NCI-H2227 treated with DMSO at 0.1 percent for 48 hours (cell line): ENCODE measurements at regions not wholly inside any gene's neighbourhood (a gene's known extent, or its start where the extent isn't known, plus 50 kb on each side); places are given as distances from the start of the nearest gene placed in this dataset.

Experiments
- DNase-seq: peaks from one replicate; lab custom pipeline; 2025; lab: John Stamatoyannopoulos, UW

- no peak for DNase-seq
These were observed 58.2 kb downstream of the MEX3B start for GRCh38 chr15:81987628-81988027.

- no peak for DNase-seq
These were observed 62.3 kb downstream of the MEX3B start for GRCh38 chr15:81983497-81983896.

DNA sequence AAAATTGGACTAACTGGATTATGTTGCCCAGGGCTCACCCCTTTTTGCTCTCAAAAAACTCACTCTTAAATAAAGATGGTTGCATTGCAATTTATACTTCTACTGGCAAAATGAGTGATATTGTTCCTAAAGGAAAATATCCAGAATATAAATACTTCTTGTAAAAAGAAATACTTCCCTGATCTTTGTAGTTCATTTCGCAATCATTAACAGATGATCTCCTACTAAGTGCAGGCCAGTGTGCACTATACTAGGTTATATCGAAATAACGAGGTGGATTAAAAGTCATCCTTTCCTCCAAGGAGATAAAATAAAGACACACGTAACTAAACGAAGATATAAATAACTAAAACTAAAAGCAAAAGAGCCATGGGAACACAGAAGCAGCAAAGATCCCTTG, 63.0 kb downstream of the MEX3B start:
- no peak for DNase-seq

DNA sequence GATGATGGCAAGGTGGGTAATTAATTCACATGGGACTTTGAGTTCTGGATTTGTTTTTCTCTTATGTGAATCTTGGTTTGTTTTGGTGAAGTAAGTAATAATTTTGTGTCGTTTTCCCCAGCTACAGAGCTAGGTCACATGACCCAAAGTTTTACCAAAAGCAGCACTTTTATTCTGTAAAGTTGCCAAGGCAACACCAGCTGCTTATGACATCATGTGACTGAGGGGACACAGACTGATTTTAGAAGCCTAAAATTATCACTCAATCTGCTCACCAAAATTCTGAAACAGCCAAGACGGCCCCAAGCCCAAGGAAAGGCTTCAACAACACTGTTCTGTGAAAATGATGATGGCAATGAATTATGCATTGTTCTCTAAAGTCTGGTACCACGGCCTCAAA, 63.9 kb downstream of the MEX3B start:
- DNase-seq = no peak

- DNase-seq = no peak
These were observed 68.4 kb downstream of the MEX3B start for GRCh38 chr15:81977464-81977863.

- no peak for DNase-seq
These were observed 77.1 kb downstream of the MEX3B start for GRCh38 chr15:81968691-81969090.

DNA sequence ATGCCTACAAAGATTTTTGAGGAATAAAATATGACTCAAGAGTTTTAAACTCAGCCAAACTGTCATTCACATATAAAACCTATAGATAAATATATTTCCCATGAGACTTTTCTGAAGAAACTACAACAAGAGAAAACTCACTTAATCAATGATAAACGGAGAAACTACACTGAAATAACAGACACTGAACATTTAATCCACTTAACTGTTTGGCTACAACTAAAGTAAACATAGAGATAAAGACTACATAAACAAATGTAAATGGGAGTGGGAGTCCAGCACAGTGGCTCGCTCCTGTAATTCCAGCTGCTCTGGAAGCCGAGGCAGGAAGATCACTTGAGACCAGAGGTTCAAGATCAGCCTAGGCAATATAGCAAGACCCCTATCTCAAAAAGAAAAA, 79.2 kb downstream of the MEX3B start:
- no peak for DNase-seq

DNA sequence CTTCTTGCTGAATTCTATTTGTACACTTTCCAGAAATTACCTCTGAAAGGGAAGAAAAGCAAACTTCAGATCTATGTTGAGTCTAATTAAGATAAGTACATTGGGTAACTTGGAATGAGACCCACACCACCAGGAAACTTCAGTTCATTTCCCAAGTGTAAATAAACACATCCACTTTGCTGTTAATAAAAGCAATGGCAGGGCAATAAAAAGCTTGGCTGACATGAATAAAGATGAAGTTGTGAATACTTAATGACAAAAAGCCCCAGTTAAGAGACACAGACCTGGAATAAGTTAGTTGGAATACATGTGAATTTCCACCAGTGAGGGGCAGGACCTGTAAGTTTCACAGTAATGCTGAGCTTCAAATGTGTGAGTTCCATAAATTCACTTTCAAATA, 83.3 kb downstream of the MEX3B start:
- DNase-seq = no peak

GRCh38 chr15:81959196-81959595, 86.6 kb downstream of the MEX3B start:
- no peak for DNase-seq

DNA sequence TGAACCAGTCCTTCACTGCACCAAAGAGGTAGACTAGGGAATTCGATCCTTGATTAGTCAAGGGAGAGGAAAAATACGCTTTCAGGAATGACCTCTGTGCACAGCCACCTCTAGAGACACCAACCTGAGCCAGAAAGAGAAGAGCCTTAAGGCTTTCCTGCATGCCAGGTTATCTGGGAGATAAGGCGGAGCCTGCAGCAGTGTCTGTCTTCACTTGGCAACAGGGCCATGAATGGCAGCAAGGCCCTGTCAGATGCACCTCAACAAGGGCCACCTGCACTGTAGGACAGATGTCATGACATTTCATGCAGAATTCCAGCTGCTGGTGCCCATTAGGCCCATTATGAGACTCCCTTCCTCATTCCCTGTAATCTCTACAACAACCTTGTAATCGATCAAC, 88.1 kb downstream of the MEX3B start:
- no peak for DNase-seq

DNA sequence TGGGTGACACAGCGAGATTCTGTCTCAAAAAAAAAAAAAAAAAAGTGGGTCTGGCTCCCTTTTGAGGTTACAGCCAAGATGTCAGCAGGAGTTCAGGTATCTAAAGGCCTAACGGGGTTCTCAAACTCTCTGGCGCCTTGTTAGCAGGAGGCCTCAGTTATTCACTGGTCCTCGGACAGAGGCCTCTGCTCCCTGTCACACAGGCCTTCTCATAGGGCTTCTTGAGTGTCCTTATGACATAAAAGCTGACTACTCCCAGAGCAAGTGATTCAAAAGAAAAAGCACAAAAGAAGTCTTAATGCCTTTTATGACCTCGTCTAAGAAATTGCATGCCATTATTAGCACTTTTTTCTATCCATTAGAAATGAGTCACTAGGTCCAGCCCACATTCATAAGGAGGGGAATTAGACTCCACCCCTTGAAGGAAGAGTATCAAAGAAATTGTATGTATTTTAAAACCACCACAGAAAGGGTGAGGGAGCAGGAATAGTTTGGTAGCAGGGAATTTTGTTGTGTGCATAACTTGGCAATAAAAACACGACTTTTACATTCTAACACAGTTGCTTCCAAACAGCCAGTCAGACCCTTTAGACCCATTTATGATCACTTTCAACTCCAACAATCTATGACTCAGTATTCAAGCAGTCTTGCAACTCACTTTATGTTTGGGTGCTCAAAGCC, 90.3 kb downstream of the MEX3B start:
- DNase-seq = no peak

DNA sequence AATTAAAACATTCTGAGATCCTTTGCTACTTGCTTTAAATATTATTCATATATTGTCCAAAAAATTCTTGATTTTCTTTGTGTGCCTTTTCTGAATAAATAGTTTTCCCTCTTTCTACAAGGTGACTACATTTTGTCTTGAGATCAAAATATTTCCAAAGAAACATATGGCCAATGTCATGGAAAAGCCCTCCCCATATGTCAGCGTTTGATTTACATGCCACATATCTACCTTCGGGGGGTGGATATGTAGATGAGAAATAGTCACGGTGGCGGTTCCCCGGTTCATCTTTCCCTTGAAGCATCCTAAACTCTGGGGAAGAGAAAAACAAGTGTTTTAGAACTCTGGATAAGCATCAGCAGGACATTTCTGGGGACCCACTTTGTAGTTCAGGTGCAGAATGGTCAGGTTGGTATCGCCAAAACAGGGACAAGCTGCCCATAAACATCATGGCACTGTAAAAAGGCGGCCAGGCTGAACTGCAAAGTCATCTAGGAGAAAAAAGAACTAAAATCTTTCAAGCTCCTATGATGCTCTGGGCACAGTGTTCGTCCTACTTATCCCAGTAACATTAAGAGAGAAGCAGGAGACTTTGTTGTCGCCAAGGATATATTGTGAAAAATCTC, 91.5 kb downstream of the MEX3B start:
- no peak for DNase-seq

DNA sequence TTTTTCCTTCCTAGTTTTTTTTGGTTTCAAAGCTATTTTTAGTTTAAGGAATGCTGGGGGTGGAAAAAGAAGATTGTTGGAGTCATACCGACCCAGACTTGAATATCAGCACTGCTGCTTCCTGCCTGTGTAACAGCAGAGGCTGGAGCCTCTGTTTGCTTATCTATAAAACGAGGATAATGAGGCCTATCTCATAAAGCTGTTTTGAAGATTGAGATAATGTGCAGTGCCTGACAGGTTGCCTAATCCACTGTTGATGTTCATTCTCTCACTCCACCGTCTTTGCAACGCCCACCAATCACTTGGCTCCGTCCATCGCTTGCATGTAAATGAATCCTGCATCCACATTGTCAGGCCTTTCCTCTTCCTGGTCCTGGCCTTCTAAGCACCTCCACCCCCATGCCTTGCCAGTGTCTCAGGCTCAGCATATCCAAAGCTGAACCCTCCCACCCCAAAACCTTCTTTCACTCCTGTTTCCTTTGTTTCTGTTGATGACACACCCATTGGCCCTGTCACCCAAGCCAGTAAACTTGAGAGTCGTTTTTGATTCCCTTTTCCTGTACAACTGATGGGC, 94.9 kb downstream of the MEX3B start:
- DNase-seq = peak; percentile 2

DNA sequence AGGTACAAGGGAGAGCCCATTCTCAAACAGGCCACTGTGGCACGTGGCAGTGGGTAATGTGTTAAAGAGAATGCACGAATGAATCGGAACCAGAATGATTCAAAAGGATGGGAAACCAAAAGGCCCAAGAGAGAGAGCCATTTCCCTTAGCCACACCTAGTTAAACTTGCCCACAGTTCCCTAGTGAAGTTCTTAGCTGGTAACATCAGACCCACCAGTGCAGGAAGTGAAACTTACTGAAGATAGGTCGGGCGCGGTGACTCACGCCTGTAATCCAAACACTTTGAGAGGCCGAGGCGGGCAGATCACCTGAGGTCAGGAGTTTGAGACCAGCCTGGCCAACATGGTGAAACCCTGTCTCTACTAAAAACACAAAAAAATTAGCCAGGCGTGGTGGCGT, 97.1 kb downstream of the MEX3B start:
- DNase-seq = no peak

- no peak for DNase-seq
These were observed 97.6 kb downstream of the MEX3B start for GRCh38 chr15:81948222-81948621.

DNA sequence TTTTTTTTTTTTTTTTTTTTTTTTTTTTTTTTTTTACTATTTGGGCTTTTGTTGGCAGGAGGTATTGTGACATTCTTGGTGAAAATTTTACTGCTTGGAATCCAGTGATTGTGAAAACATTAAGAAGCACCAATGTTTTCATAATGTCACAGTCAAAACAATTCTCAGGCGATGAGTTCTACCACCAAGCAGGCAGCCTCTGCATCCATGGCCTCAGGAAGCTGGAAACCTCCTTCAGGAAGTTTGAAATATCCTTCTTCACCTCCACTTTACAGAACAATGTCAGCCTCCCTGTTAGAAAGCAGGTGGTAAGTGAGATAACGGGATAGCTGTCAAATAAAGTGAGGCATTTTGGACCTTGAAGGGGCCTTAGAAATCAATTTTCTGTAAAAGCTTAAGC, 98.3 kb downstream of the MEX3B start:
- no peak for DNase-seq

- no peak for DNase-seq
These were observed 100.7 kb downstream of the MEX3B start for GRCh38 chr15:81945014-81945615.

DNA sequence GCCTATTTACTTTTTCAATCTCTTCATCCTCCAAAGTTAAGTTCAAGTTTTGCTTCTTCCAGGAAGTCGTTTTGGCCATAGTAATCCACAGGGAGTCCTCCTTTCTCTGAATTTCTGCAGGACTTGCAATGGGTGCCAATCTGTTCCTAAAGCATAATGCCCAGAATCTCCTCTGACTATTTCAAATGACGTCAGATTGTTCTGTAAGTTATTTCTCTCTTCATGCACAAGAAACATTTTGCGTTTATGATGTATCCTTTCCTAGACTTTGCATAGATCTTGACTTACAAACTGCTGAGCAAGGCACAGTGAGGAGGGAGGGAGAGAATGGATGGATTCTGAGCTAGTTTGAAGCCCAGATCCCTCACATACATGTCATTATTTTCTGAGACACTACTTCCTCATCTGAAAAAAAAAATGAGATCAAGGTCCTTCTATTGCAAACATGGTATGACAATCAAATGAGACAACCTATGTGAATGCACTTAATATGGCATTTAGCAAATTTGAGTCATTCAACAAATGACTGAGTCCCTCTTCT, 103.1 kb downstream of the MEX3B start:
- DNase-seq = no peak

GRCh38 chr15:81942157-81942556, 103.7 kb downstream of the MEX3B start:
- DNase-seq = no peak

DNA sequence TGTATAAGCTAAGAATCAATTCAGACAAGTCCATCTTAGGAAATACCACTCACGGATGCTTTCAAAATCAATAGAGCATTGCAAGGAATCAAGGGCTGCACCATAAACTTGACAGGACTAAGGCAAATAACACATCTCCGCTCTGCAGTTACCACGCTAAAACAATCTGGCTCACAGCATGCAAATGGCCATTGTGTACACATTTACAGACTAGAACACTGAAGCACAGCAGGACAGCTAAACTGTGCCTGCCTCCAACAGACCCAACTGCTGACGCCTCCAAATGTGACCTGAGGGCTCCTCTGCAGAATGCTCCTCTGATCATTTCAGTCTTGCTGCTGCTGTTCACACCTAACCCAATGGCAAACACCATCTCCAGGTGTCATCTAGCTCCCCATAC, 104.3 kb downstream of the MEX3B start:
- DNase-seq = peak; percentile 72

GRCh38 chr15:81940467-81941451, 105.1 kb downstream of the MEX3B start:
- no peak for DNase-seq
